K562 (cell line): ENCODE measurements at regions not wholly inside any gene's neighbourhood (a gene's known extent, or its start where the extent isn't known, plus 50 kb on each side); places are given as distances from the start of the nearest gene placed in this dataset.

Experiments
- ATAC-seq: fragments of 200-7000 bp; cut with Tn5 transposase; 3 replicates; pipeline ENCODE4 v1.9.1; 2020; ENCODE audit warnings: moderate library complexity
- BruUV-seq: library from RNA; stranded (reverse); fragments of 400-500 nt; replicated peaks from 2 replicates; lab custom pipeline; 2021; lab: Mats Ljungman, UMichigan
- CTCF ChIA-PET: fragments of 300-600 bp; formaldehyde crosslinking; extraction: SDS; loops from one replicate; lab custom pipeline; 2021; ENCODE audit warnings: low intra/inter-chr PET ratio; lab: Yijun Ruan, JAX
- POLR2A ChIA-PET: fragments of 300-600, 350-650 bp; sonication (Branson Sonifier 250); formaldehyde crosslinking; extraction: SDS; loops from one replicate; lab custom pipeline; 2021; ENCODE audit warnings: antibody characterized with exemption, inconsistent platforms; lab: Yijun Ruan, JAX
- DNase-seq, 4 experiments: peaks; one replicate each; pipeline versions ENCODE4 v3.0.0 to v3.0.0-alpha.2; 2011 to 2018; ENCODE audit warnings: low spot score in 3 of 4, mixed read lengths in 3 of 4; ENCODE audit errors: extremely low read depth in 1 of 4
- FAIRE-seq: peaks from 2 replicates; lab custom pipeline; 2011; peaks lifted over from hg19 to GRCh38; lab: Jason Lieb, UNC
- H2AFZ ChIP-seq: 2 replicates; pipeline ENCODE4 v1.6.0; 2011; ENCODE audit warnings: low read depth, low read length, control low read depth, inconsistent platforms
- H3K27ac ChIP-seq: fragments of 200-600 bp; 3 replicates; pipeline ENCODE4 v1.8.0; 2011; ENCODE audit warnings: low read depth, mild to moderate bottlenecking, control low read depth, inconsistent platforms, low read length, moderate library complexity, mixed read lengths; ENCODE audit errors: extremely low read depth
- H3K27me3 ChIP-seq, 2 experiments: fragments of 300-600 bp in 1 of 2; 2 replicates in 1 of 2; 3 replicates in 1 of 2; pipeline versions ENCODE4 v1.6.0 to v1.8.0; 2011; ENCODE audit warnings: inconsistent platforms in 2 of 2, low read length in 2 of 2, mild to moderate bottlenecking in 1 of 2, mixed read lengths in 1 of 2, moderate library complexity in 1 of 2; ENCODE audit not compliant: control insufficient read depth in 2 of 2, insufficient read depth in 2 of 2
- H3K36me3 ChIP-seq: fragments of 300-600 bp; 3 replicates; pipeline ENCODE4 v1.8.0; 2011; ENCODE audit warnings: mild to moderate bottlenecking, low read length, inconsistent platforms; ENCODE audit not compliant: control insufficient read depth, insufficient read depth
- H3K4me1 ChIP-seq, 2 experiments: fragments of 200-600 bp in 1 of 2; replicated peaks in 1 of 2; 2 replicates in 1 of 2; 3 replicates in 1 of 2; pipeline versions ENCODE4 v1.5.1 to v1.8.0; 2011; ENCODE audit warnings: inconsistent platforms in 2 of 2, low read length in 2 of 2, mild to moderate bottlenecking in 1 of 2, mixed read lengths in 1 of 2, moderate library complexity in 1 of 2; ENCODE audit not compliant: control insufficient read depth in 2 of 2, insufficient read depth in 2 of 2
- H3K4me2 ChIP-seq: 2 replicates; pipeline ENCODE4 v1.6.1; 2011; ENCODE audit warnings: low read length, control low read depth, inconsistent platforms, mixed read lengths; ENCODE audit not compliant: insufficient read depth
- H3K4me3 ChIP-seq: fragments of 200-600 bp; sonication (generic), shearing (Covaris generic); 2 replicates; pipeline ENCODE4 v1.5.1; 2016; ENCODE audit warnings: control low read depth, inconsistent platforms
- H3K79me2 ChIP-seq: fragments of 200-600 bp; 3 replicates; pipeline ENCODE4 v1.8.0; 2011; ENCODE audit warnings: low read length, inconsistent platforms; ENCODE audit not compliant: control insufficient read depth, insufficient read depth
- H3K9ac ChIP-seq, 2 experiments: 2 replicates each; pipeline versions ENCODE4 v1.6.0 to v1.6.1; 2011; ENCODE audit warnings: low read depth in 2 of 2, low read length in 2 of 2, control low read depth in 1 of 2, inconsistent platforms in 1 of 2, mild to moderate bottlenecking in 1 of 2, mixed read lengths in 1 of 2; ENCODE audit not compliant: insufficient read depth in 1 of 2
- H3K9me1 ChIP-seq: one replicate; pipeline ENCODE4 v1.6.0; 2011; ENCODE audit warnings: inconsistent platforms, mild to moderate bottlenecking, low read length, moderate library complexity; ENCODE audit not compliant: control insufficient read depth, insufficient read depth
- H3K9me3 ChIP-seq: replicated peaks from 2 replicates; pipeline ENCODE4 v1.5.1; 2011; ENCODE audit warnings: low read depth, low read length, inconsistent platforms; ENCODE audit not compliant: control insufficient read depth, insufficient read depth
- H4K20me1 ChIP-seq: replicated peaks from 2 replicates; pipeline ENCODE4 v1.6.1; 2011; ENCODE audit warnings: low read length, inconsistent platforms, mixed read lengths; ENCODE audit not compliant: control insufficient read depth, insufficient read depth
- ARID2 ChIP-seq: fragments of 450-650 bp; IDR thresholded peaks from 2 replicates; pipeline ENCODE4 v1.6.1; 2017; ENCODE audit warnings: antibody characterized with exemption, mild to moderate bottlenecking
- CBFA2T3 ChIP-seq: fragments of 450-650 bp; IDR thresholded peaks from 2 replicates; pipeline ENCODE4 v1.6.1; 2017
- DIDO1 ChIP-seq: fragments of 450-650 bp; IDR thresholded peaks from 2 replicates; pipeline ENCODE4 v1.6.1; 2016; ENCODE audit warnings: low read depth, missing biosample characterization, missing genetic modification characterization
- GTF2B ChIP-seq: IDR thresholded peaks from 2 replicates; pipeline ENCODE4 v1.6.1; 2011; ENCODE audit not compliant: insufficient read length; ENCODE audit errors: extremely low read depth
- POLR3G ChIP-seq: IDR thresholded peaks from 2 replicates; pipeline ENCODE4 v1.6.1; 2011; ENCODE audit not compliant: insufficient read length, insufficient replicate concordance; ENCODE audit errors: extremely low read depth
- ZNF24 ChIP-seq: fragments of 450-650 bp; IDR thresholded peaks from 2 replicates; pipeline ENCODE4 v1.6.1; 2016
- WGBS: fragments of 100-300 bp; shearing (Covaris generic); methylation state at CpG from one replicate; pipeline ENCODE4 v1.1.6; 2016; ENCODE audit warnings: low coverage, mixed read lengths; ENCODE audit not compliant: insufficient coverage; ENCODE audit errors: missing lambda C conversion rate; 5-methylcytosine and 5-hydroxymethylcytosine counted together
- in situ Hi-C: fragments of 300-500 bp; cut with MboI; formaldehyde crosslinking; loops from 4 replicates; pipeline ENCODE4 v1.15.0; 2018; ENCODE audit warnings: inconsistent platforms, mixed read lengths
- intact Hi-C: fragments of 100-400 bp; cut with micrococcal nuclease; formaldehyde crosslinking; loops from 2 replicates; pipeline ENCODE4 v1.14.2; 2022
- TF ChIP-seq, protein P1 (sequence below): IDR thresholded peaks from 3 replicates; pipeline ENCODE4 v1.6.1; 2011; ENCODE audit warnings: borderline replicate concordance, mild to moderate bottlenecking; ENCODE audit not compliant: insufficient read length, insufficient read depth
- TF ChIP-seq, protein P2 (sequence below): fragments of 250-450 bp; sonication (Bioruptor Pico); IDR thresholded peaks from 2 replicates; pipeline ENCODE4 v1.5.0; 2021; ENCODE audit warnings: mild to moderate bottlenecking, moderate library complexity
- TF ChIP-seq, protein P3 (sequence below): sonication (generic); formaldehyde crosslinking; IDR thresholded peaks from 2 replicates; pipeline ENCODE4 v1.8.0; 2022; ENCODE audit warnings: mild to moderate bottlenecking, missing genetic modification reagents

DNA sequence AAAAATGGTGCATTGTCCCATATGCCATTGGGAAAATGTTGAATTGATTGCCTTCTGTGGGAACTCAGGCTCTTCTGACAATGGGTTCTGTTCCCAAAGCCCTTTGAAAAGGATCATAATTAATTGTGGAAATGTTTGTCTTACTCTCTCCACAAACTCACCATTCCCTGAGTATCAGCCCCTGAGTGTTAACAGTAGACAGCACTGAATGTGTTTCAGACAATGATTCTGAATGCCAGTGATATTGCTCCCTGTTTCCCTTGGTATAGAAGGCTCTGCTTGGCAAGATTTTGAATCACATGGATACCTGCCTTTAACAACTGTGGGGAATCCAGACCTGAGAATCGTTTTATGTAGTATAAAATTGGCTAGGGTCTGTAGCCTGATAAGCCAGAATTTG lies 1096.8 kb downstream of the ADGRL2 start:
- TF ChIP-seq GTF2B (no peak), POLR3G (no peak), DIDO1 (tag) (no peak), ZNF24 (no peak), CBFA2T3 (no peak), ARID2 (no peak)
- TF ChIP-seq, protein P1, sequence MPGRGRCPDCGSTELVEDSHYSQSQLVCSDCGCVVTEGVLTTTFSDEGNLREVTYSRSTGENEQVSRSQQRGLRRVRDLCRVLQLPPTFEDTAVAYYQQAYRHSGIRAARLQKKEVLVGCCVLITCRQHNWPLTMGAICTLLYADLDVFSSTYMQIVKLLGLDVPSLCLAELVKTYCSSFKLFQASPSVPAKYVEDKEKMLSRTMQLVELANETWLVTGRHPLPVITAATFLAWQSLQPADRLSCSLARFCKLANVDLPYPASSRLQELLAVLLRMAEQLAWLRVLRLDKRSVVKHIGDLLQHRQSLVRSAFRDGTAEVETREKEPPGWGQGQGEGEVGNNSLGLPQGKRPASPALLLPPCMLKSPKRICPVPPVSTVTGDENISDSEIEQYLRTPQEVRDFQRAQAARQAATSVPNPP, result no peak
- TF ChIP-seq, protein P2, sequence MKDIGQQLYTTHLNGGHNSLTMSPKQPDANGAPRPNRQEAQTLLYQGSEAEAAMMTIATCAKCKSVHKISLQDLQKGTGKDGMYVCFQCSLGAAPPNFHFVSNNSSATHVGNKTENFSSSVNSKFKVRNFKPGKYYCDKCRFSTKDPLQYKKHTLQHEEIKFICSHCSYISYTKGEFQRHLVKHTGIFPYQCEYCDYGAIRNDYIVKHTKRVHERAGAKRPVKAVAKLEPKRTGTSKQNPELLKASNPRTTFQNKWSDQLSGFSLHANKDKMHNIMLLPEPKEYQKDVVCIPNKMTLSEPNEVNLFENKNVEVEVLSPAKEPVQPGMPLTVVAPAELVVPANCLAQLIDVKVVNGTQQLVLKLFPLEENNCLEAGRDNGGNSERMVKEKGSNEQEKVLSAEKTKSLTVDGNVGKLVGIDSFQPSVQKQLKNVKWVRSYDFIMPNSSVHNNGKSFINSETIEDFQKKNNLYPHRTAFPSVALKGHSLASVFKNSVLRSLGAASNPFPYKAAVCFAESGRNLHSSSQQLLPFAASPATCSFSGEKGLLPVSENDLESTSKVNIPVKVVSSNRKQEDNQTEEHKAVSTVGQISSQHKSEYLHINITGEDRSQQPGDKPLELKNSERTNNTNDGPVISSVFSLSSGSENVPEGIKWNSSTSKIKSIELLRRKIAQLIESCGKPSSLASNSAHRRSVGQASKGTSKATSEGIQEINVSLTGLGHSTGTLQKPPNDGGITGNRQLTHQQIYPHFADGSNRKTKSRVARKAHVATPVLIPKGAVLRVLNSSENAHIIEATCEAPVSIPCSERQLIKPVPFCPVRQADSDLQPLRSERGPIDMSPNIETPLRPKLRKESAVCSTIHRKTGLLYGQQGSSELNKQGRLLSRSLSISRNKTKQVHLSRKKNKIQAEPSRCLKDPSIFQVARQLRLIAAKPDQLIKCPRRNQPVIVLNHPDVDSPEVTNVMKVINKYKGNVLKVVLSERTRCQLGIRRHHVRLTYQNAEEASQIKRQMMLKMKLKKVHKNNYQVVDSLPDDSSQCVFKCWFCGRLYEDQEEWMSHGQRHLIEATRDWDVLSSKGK, result no peak
- TF ChIP-seq, protein P3, sequence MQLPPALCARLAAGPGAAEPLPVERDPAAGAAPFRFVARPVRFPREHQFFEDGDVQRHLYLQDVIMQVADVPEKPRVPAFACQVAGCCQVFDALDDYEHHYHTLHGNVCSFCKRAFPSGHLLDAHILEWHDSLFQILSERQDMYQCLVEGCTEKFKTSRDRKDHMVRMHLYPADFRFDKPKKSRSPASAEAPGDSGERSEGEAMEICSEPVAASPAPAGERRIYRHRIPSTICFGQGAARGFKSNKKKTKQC (CRISPR knock-in tag), result no peak
- no peak for FAIRE-seq
- no peaks in the 10 kb centered on the region for H3K4me1 ChIP-seq
- no peak for ATAC-seq
- H3K27me3 ChIP-seq, result no peaks in the 10 kb centered on the region
- no peaks in the 10 kb centered on the region for H3K9me1 ChIP-seq
- no peak overlapping the region for H3K27ac ChIP-seq
- in situ Hi-C loops, result no loop called here
- POLR2A ChIA-PET, result no interaction called here
- BruUV-seq, result no TSS peak
- no peak overlapping the region for H3K4me3 ChIP-seq
- DNase-seq, result no peak
- no peak overlapping the region for H3K9ac ChIP-seq
- H3K4me2 ChIP-seq, result no peak overlapping the region
- intact Hi-C loops, result no loop called here
- H3K79me2 ChIP-seq, result no peaks in the 10 kb centered on the region
- no peak overlapping the region for H2AFZ ChIP-seq
- H4K20me1 ChIP-seq, result no peaks in the 10 kb centered on the region
- WGBS, result 0% methylated on average over 1 of the region's 1 CpG
- CTCF ChIA-PET, result no interaction called here
- no peaks in the 10 kb centered on the region for H3K36me3 ChIP-seq
- no peaks in the 10 kb centered on the region for H3K9me3 ChIP-seq
